CMK (cell line): ENCODE measurements at regions not wholly inside any gene's neighbourhood (a gene's known extent, or its start where the extent isn't known, plus 50 kb on each side); places are given as distances from the start of the nearest gene placed in this dataset.

Experiments used
- DNase-seq: peaks from one replicate; pipeline ENCODE4 v3.0.0-alpha.2; 2010; ENCODE audit warnings: low read depth

- no peak for DNase-seq
Observed at GRCh38 chr18:45488645-45489044, 126.6 kb upstream of the SLC14A2 start.

GRCh38 chr18:45493830-45494229, 121.4 kb upstream of the SLC14A2 start:
- DNase-seq, result no peak

GRCh38 chr18:45494811-45495210, 120.5 kb upstream of the SLC14A2 start:
- no peak for DNase-seq

- no peak for DNase-seq
Observed at GRCh38 chr18:45496741-45497140, 118.5 kb upstream of the SLC14A2 start.

- DNase-seq, result no peak
Observed at GRCh38 chr18:45497595-45498286, 117.5 kb upstream of the SLC14A2 start.

GRCh38 chr18:45498287-45498658, 117.0 kb upstream of the SLC14A2 start:
- DNase-seq, result no peak

- DNase-seq, result no peak
Observed at GRCh38 chr18:45503990-45504389, 111.3 kb upstream of the SLC14A2 start.

GRCh38 chr18:45505497-45506206, 109.6 kb upstream of the SLC14A2 start:
- DNase-seq, result no peak

GRCh38 chr18:45506951-45507350, 108.3 kb upstream of the SLC14A2 start:
- DNase-seq, result no peak

GRCh38 chr18:45509535-45509934, 105.7 kb upstream of the SLC14A2 start:
- DNase-seq, result no peak

GRCh38 chr18:45510656-45511055, 104.6 kb upstream of the SLC14A2 start:
- no peak for DNase-seq

GRCh38 chr18:45512363-45512953, 102.8 kb upstream of the SLC14A2 start:
- DNase-seq, result no peak

- no peak for DNase-seq
Observed at GRCh38 chr18:45517181-45517741, 98.0 kb upstream of the SLC14A2 start.

- DNase-seq, result no peak
Observed at GRCh38 chr18:45518311-45519155, 96.7 kb upstream of the SLC14A2 start.

GRCh38 chr18:45519411-45520280, 95.6 kb upstream of the SLC14A2 start:
- no peak for DNase-seq

GRCh38 chr18:45521136-45521535, 94.1 kb upstream of the SLC14A2 start:
- DNase-seq, result no peak

GRCh38 chr18:45521777-45522176, 93.5 kb upstream of the SLC14A2 start:
- DNase-seq, result no peak

- DNase-seq, result no peak
Observed at GRCh38 chr18:45522371-45522770, 92.9 kb upstream of the SLC14A2 start.

- no peak for DNase-seq
Observed at GRCh38 chr18:45525301-45525700, 90.0 kb upstream of the SLC14A2 start.

- DNase-seq, result no peak
Observed at GRCh38 chr18:45526114-45526841, 89.0 kb upstream of the SLC14A2 start.
